ENCODE measurements at regions not wholly inside any gene's neighbourhood (a gene's known extent, or its start where the extent isn't known, plus 50 kb on each side); places are given as distances from the start of the nearest gene placed in this dataset.

- no peak for TF ChIP-seq CTCF (IDR thresholded peaks at IDR 0.05)
- TF ChIP-seq POLR2A (IDR thresholded peaks at IDR 0.05) = no peak
These were observed 199.0 kb upstream of the NECTIN1 start for GRCh38 chr11:119928047-119928446.

All from Peyer's patch (tissue), 4 donors.